Liver (tissue), 3 donors: ENCODE measurements at regions not wholly inside any gene's neighbourhood (a gene's known extent, or its start where the extent isn't known, plus 50 kb on each side); places are given as distances from the start of the nearest gene placed in this dataset.

Experiments used
- CTCF ChIP-seq: fragments of 150-350 bp; IDR thresholded peaks from 2 replicates; pipeline ENCODE4 v1.5.1; 2017; ENCODE audit warnings: improper control_type of control experiment, low read depth, low read length; ENCODE audit not compliant: missing input control
- EGR1 ChIP-seq, 2 donors: IDR thresholded peaks; 2 replicates each; pipeline ENCODE4 v1.6.1; 2016 to 2018; ENCODE audit warnings: antibody characterized with exemption in 2 of 2, low read depth in 2 of 2
- FOXA1 ChIP-seq: IDR thresholded peaks from 2 replicates; pipeline ENCODE4 v1.6.1; 2016; ENCODE audit warnings: antibody characterized with exemption
- GABPA ChIP-seq, 2 donors: IDR thresholded peaks in 1 of 2; conservative IDR thresholded peaks in 1 of 2; 2 replicates each; pipeline ENCODE4 v1.6.1; 2016; ENCODE audit warnings: antibody characterized with exemption in 2 of 2, mild to moderate bottlenecking in 1 of 2, moderate library complexity in 1 of 2
- JUND ChIP-seq, 2 donors: IDR thresholded peaks; 2 replicates each; pipeline ENCODE4 v1.6.1; 2016; ENCODE audit warnings: antibody characterized with exemption in 2 of 2
- RAD21 ChIP-seq, 2 donors: IDR thresholded peaks; 2 replicates each; pipeline ENCODE4 v1.6.1; 2016; ENCODE audit warnings: antibody characterized with exemption in 2 of 2, mild to moderate bottlenecking in 2 of 2
- REST ChIP-seq: IDR thresholded peaks from 2 replicates; pipeline ENCODE4 v1.6.1; 2016; ENCODE audit warnings: antibody characterized with exemption, mild to moderate bottlenecking
- TAF1 ChIP-seq: conservative IDR thresholded peaks from 2 replicates; pipeline ENCODE4 v1.6.1; 2016; ENCODE audit warnings: antibody characterized with exemption, mild to moderate bottlenecking
- TF ChIP-seq, protein P1 (sequence below): IDR thresholded peaks from 2 replicates; pipeline ENCODE4 v1.6.1; 2016; ENCODE audit warnings: antibody characterized with exemption
- TF ChIP-seq, protein P2 (sequence below): IDR thresholded peaks from 2 replicates; pipeline ENCODE4 v1.6.1; 2016; ENCODE audit warnings: antibody characterized with exemption
- donor health status: healthy.
- donor health status: healthy.

- TF ChIP-seq CTCF (no peak), REST (no peak), TAF1 (no peak), GABPA (IDR thresholded peaks at IDR 0.05 in 1 of 2, conservative IDR thresholded peaks at IDR 0.05 in 1 of 2) (no peak), EGR1 (IDR thresholded peaks at IDR 0.05; ENCODE audit: low read depth in 2 of 2) (no peak), JUND (IDR thresholded peaks at IDR 0.05) (no peak), FOXA1 (no peak), RAD21 (IDR thresholded peaks at IDR 0.05) (no peak)
- TF ChIP-seq, protein P1, sequence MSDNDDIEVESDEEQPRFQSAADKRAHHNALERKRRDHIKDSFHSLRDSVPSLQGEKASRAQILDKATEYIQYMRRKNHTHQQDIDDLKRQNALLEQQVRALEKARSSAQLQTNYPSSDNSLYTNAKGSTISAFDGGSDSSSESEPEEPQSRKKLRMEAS: no peak
- TF ChIP-seq, protein P2, sequence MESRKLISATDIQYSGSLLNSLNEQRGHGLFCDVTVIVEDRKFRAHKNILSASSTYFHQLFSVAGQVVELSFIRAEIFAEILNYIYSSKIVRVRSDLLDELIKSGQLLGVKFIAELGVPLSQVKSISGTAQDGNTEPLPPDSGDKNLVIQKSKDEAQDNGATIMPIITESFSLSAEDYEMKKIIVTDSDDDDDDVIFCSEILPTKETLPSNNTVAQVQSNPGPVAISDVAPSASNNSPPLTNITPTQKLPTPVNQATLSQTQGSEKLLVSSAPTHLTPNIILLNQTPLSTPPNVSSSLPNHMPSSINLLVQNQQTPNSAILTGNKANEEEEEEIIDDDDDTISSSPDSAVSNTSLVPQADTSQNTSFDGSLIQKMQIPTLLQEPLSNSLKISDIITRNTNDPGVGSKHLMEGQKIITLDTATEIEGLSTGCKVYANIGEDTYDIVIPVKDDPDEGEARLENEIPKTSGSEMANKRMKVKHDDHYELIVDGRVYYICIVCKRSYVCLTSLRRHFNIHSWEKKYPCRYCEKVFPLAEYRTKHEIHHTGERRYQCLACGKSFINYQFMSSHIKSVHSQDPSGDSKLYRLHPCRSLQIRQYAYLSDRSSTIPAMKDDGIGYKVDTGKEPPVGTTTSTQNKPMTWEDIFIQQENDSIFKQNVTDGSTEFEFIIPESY: no peak
Observed at GRCh38 chr2:216754336-216754735, 59.0 kb upstream of the IGFBP5 start.
